Lower leg skin (tissue), 4 donors: ENCODE measurements at regions not wholly inside any gene's neighbourhood (a gene's known extent, or its start where the extent isn't known, plus 50 kb on each side); places are given as distances from the start of the nearest gene placed in this dataset.

ENCODE experiments used
- DNase-seq, 2 donors: peaks; one replicate each; pipeline ENCODE4 v3.0.0-alpha.2; 2019; ENCODE audit warnings: low spot score in 2 of 2
- H3K4me3 ChIP-seq: fragments of 200-600 bp; sonication (generic); 2 replicates; pipeline ENCODE4 v1.5.1; 2017; ENCODE audit warnings: mild to moderate bottlenecking, low read depth; ENCODE audit not compliant: poor library complexity, severe bottlenecking
- POLR2A ChIP-seq, 2 donors: fragments of 450-650 bp; IDR thresholded peaks; one replicate each; pipeline ENCODE4 v1.6.1; 2016 to 2017; ENCODE audit warnings: antibody characterized with exemption in 2 of 2, mild to moderate bottlenecking in 1 of 2, moderate library complexity in 1 of 2
- WGBS, 2 donors: methylation state at CpG; one replicate each; pipeline ENCODE4 v1.1.5; 2018; 5-methylcytosine and 5-hydroxymethylcytosine counted together
- intact Hi-C: fragments of 100-400 bp; cut with DNase I; formaldehyde crosslinking; loops from one replicate; pipeline ENCODE4 v1.15.0; 2023; ENCODE audit warnings: low total_unique reads
- TF ChIP-seq, protein P1 (sequence below), 3 donors: fragments of 450-650 bp; IDR thresholded peaks; one replicate each; pipeline ENCODE4 v1.5.1; 2016; ENCODE audit warnings: antibody characterized with exemption in 3 of 3, mild to moderate bottlenecking in 3 of 3, moderate library complexity in 2 of 3

DNA sequence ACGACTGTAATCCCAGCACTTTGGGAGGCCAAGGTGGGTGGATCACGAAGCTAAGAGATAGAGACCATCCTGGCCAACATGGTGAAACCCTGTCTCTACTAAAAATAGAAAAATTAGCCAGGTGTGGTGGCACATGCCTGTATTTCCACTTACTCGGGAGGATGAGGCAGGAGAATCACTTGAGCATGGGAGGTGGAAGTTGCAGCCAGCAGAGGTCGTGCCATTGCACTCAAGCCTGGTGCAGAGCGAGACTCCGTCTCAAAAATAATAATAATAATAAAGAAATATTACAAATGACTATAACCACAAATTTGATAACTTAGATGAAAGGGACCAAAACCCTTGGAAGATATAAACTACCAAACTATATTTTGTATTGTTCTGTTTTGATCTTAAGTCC, 226.3 kb upstream of the GULP1 start:
- H3K4me3 ChIP-seq = no peak overlapping the region
- DNase-seq = no peak
- 83 to 86% methylated on average over 6 of the region's 6 CpGs for WGBS, 2 donors
- TF ChIP-seq, protein P1, sequence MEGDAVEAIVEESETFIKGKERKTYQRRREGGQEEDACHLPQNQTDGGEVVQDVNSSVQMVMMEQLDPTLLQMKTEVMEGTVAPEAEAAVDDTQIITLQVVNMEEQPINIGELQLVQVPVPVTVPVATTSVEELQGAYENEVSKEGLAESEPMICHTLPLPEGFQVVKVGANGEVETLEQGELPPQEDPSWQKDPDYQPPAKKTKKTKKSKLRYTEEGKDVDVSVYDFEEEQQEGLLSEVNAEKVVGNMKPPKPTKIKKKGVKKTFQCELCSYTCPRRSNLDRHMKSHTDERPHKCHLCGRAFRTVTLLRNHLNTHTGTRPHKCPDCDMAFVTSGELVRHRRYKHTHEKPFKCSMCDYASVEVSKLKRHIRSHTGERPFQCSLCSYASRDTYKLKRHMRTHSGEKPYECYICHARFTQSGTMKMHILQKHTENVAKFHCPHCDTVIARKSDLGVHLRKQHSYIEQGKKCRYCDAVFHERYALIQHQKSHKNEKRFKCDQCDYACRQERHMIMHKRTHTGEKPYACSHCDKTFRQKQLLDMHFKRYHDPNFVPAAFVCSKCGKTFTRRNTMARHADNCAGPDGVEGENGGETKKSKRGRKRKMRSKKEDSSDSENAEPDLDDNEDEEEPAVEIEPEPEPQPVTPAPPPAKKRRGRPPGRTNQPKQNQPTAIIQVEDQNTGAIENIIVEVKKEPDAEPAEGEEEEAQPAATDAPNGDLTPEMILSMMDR (IDR thresholded peaks at IDR 0.05) = no peak
- no peak for TF ChIP-seq POLR2A (IDR thresholded peaks at IDR 0.05)
- intact Hi-C loops = no loop called here

DNA sequence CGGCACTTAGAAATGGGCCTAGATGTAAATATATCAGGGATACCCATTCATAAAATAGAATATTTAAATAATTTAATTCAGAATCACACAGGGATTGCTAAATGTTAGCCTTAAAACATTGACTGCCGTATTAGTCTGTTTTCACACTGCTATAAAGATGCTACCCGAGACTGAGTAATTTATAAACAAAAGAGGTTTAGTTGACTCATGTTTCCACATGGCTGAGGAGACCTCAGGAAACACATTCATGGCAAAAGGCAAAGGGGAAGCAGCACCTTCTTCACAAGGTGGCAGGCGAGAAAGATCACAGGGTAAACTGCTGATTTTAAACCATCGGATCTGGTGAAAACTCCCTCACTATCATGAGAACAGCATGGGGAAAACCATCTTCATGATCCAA, 223.6 kb upstream of the GULP1 start:
- no peak for TF ChIP-seq POLR2A (IDR thresholded peaks at IDR 0.05)
- TF ChIP-seq, protein P1 (IDR thresholded peaks at IDR 0.05) = no peak
- intact Hi-C loops = no loop called here
- DNase-seq = no peak
- no peak overlapping the region for H3K4me3 ChIP-seq
- WGBS, 2 donors = 65 to 78% methylated on average over 5 of the region's 5 CpGs

DNA sequence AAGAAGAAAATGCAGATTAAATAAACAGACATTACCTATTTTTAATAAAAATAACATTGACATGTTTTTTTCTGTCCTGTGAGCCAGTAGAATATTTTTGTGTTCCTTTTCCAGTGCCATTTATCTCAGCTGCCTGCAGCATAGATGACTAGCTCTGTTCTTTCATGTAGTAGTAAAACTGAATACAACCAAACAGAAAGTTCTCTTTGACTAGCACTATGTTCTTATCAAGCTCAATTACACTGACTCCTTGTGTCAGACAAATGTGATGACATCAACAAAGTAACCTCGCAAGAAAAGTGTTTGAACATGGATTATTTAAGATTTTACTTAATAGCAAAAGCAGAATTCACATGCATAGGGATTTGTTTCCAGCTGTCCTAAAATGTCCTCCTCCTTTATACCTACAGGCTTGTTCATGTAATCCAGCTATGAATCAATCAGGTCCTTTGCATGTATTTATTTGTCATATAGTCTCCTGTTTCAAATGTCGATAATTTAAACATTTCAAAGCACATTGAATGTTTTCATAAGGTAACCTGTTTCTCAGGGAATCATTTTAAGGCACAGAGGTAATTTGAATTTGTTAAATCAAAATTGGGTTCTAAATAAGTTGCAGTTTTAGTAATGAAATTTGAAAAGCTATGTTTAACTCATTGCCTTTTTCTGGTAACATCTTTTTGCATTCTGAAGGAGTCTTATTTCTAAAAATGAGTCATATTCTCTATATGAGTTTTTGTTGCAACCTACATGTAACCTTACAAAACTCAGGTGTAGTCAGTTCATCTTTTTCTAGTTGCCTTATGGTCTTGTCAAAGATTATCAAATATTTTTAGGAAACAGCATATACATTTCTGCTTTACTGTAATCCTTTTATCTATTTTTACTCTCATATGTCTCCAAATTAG, 215.3 kb upstream of the GULP1 start:
- 58 to 61% methylated on average over 2 of the region's 2 CpGs for WGBS, 2 donors
- intact Hi-C loops = no loop called here
- no peak for DNase-seq

DNA sequence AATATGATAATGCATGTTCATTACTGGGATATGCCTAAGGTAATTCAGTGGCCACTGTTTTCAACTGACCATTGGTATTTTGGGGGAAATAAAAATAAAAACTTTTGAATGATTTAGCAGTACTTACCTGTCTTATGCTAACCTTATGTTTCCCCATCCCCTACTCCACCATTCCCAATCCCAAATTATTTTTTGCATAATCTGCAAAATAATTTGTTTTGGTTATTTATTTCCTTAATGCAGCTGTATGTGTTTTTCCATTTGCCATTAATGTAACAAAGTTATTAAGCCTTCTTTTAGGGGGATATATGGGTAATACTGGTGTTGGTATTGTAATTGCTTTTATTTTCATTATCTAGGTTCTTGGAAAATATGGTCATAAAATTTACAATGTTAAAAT, 213.9 kb upstream of the GULP1 start:
- intact Hi-C loops = no loop called here
- TF ChIP-seq POLR2A (IDR thresholded peaks at IDR 0.05) = no peak
- TF ChIP-seq, protein P1 (IDR thresholded peaks at IDR 0.05) = no peak
- no peak for DNase-seq
- no peak overlapping the region for H3K4me3 ChIP-seq

More for the DNA sequence above, 215.3 kb upstream of the GULP1 start:
- TF ChIP-seq, protein P1 (IDR thresholded peaks at IDR 0.05) = no peak
- TF ChIP-seq POLR2A (IDR thresholded peaks at IDR 0.05) = no peak
- no peak overlapping the region for H3K4me3 ChIP-seq

DNA sequence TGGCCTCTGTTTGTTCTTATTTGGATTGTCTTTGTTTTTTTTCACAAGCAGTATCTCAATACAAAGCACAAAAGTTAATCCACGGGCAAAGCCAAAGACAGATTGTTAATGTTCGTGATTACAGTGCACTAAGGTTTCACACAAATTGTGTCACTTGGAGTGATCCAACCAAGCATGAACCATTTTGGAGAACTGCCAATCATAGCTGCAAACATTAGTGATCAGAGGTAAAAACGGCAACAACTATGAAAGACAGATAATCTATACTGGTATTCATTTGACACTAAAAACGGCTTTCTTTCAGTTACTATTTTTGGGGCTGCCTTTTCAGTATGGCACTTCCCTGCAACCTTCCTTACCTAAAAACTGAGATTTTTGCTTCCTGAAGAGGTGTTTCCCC, 213.1 kb upstream of the GULP1 start:
- no peak overlapping the region for H3K4me3 ChIP-seq
- intact Hi-C loops = no loop called here
- TF ChIP-seq, protein P1 (IDR thresholded peaks at IDR 0.05) = no peak
- TF ChIP-seq POLR2A (IDR thresholded peaks at IDR 0.05) = no peak
- WGBS, 2 donors = 65 to 79% methylated on average over 4 of the region's 4 CpGs
- no peak for DNase-seq
